CD14-positive monocyte (primary cell): ENCODE measurements at regions not wholly inside any gene's neighbourhood (a gene's known extent, or its start where the extent isn't known, plus 50 kb on each side); places are given as distances from the start of the nearest gene placed in this dataset.

Experiments used
- DNase-seq, 3 donors: peaks; one replicate each; pipeline ENCODE4 v3.0.0-alpha.2; 2011 to 2022
- H2AFZ ChIP-seq: 2 replicates; pipeline ENCODE4 v1.6.0; 2012; ENCODE audit warnings: mild to moderate bottlenecking, low read depth, low read length, inconsistent platforms; ENCODE audit not compliant: insufficient read depth, poor library complexity, severe bottlenecking
- H3K27ac ChIP-seq, 2 donors: 1 replicate in 1 of 2; 2 replicates in 1 of 2; pipeline ENCODE4 v1.5.1; 2012 to 2013; ENCODE audit warnings: low read length in 2 of 2, control low read depth in 1 of 2, inconsistent platforms in 1 of 2, low read depth in 1 of 2, mild to moderate bottlenecking in 1 of 2
- H3K27me3 ChIP-seq, 2 donors: one replicate each; pipeline versions ENCODE4 v1.6.0 to v1.6.1; 2011 to 2013; ENCODE audit warnings: low read length in 2 of 2; ENCODE audit not compliant: control insufficient read depth in 2 of 2, insufficient read depth in 2 of 2
- H3K36me3 ChIP-seq, 2 donors: replicated peaks in 1 of 2; 1 replicate in 1 of 2; 2 replicates in 1 of 2; pipeline versions ENCODE4 v1.5.1 to v1.6.1; 2012 to 2013; ENCODE audit warnings: low read length in 2 of 2, control low read depth in 1 of 2, inconsistent platforms in 1 of 2, mild to moderate bottlenecking in 1 of 2; ENCODE audit not compliant: insufficient read depth in 2 of 2, control insufficient read depth in 1 of 2
- H3K4me1 ChIP-seq, 2 donors: 1 replicate in 1 of 2; 2 replicates in 1 of 2; pipeline versions ENCODE4 v1.5.1 to v1.6.1; 2012 to 2013; ENCODE audit warnings: low read length in 2 of 2, control low read depth in 1 of 2, inconsistent platforms in 1 of 2, mild to moderate bottlenecking in 1 of 2, moderate library complexity in 1 of 2; ENCODE audit not compliant: insufficient read depth in 2 of 2, control insufficient read depth in 1 of 2
- H3K4me2 ChIP-seq: replicated peaks from 2 replicates; pipeline ENCODE3; 2012; ENCODE audit warnings: low read length, moderate library complexity, mild to moderate bottlenecking; ENCODE audit not compliant: poor library complexity, severe bottlenecking; ENCODE audit errors: extremely low read depth
- H3K4me3 ChIP-seq, 3 experiments: fragments of 200-600 bp in 1 of 3; sonication (generic) in 1 of 3; replicated peaks in 1 of 3; 1 replicate in 2 of 3; 2 replicates in 1 of 3; pipeline ENCODE4 v1.5.1; 2011 to 2013; ENCODE audit warnings: low read length in 3 of 3, mild to moderate bottlenecking in 3 of 3, control low read depth in 2 of 3, low read depth in 2 of 3, inconsistent platforms in 1 of 3, moderate library complexity in 1 of 3
- H3K79me2 ChIP-seq: 2 replicates; pipeline ENCODE4 v1.6.0; 2012; ENCODE audit warnings: mild to moderate bottlenecking, control low read depth, inconsistent platforms, low read length, moderate library complexity; ENCODE audit not compliant: insufficient read depth
- H3K9ac ChIP-seq: 2 replicates; pipeline ENCODE4 v1.6.0; 2017; ENCODE audit warnings: low read length, mild to moderate bottlenecking; ENCODE audit not compliant: insufficient read depth, poor library complexity, severe bottlenecking
- H3K9me3 ChIP-seq, 2 donors: replicated peaks in 1 of 2; 1 replicate in 1 of 2; 2 replicates in 1 of 2; pipeline versions ENCODE4 v1.5.1 to v1.6.1; 2012 to 2013; ENCODE audit warnings: low read length in 2 of 2, control low read depth in 1 of 2; ENCODE audit not compliant: control insufficient read depth in 1 of 2, insufficient read depth in 1 of 2
- H4K20me1 ChIP-seq: 2 replicates; pipeline ENCODE4 v1.6.0; 2012; ENCODE audit warnings: mild to moderate bottlenecking, low read length, control low read depth, moderate library complexity; ENCODE audit not compliant: insufficient read depth
- H3K27ac Mint-ChIP-seq, 7 donors: one replicate each; pipeline ENCODE4 v1.8.0; 2020; ENCODE audit warnings: mild to moderate bottlenecking in 7 of 7, mixed read lengths in 7 of 7, moderate library complexity in 6 of 7, inconsistent platforms in 2 of 7
- H3K27me3 Mint-ChIP-seq, 3 donors: one replicate each; pipeline ENCODE4 v1.8.0; 2021 to 2022; ENCODE audit warnings: low read depth in 3 of 3, mild to moderate bottlenecking in 3 of 3, mixed read lengths in 3 of 3, moderate library complexity in 3 of 3, inconsistent platforms in 1 of 3
- H3K36me3 Mint-ChIP-seq, 2 donors: one replicate each; pipeline ENCODE4 v1.8.0; 2020; ENCODE audit warnings: mixed read lengths in 2 of 2, inconsistent platforms in 1 of 2, mild to moderate bottlenecking in 1 of 2
- H3K4me1 Mint-ChIP-seq: one replicate; pipeline ENCODE4 v1.8.0; 2020; ENCODE audit warnings: mild to moderate bottlenecking, mixed read lengths
- H3K4me3 Mint-ChIP-seq, 2 donors: one replicate each; pipeline ENCODE4 v1.8.0; 2020; ENCODE audit warnings: mild to moderate bottlenecking in 2 of 2, mixed read lengths in 2 of 2, moderate library complexity in 1 of 2
- H3K9me3 Mint-ChIP-seq, 7 donors: one replicate each; pipeline ENCODE4 v1.8.0; 2020 to 2022; ENCODE audit warnings: mixed read lengths in 7 of 7, mild to moderate bottlenecking in 6 of 7, moderate library complexity in 6 of 7, inconsistent platforms in 2 of 7
- WGBS: methylation state at CpG from one replicate; pipeline ENCODE4 v1.1.5; 2013; ENCODE audit warnings: missing lambda C conversion rate; ENCODE audit not compliant: insufficient coverage; 5-methylcytosine and 5-hydroxymethylcytosine counted together
- intact Hi-C, 2 donors: fragments of 100-400 bp; cut with micrococcal nuclease; formaldehyde crosslinking; loops; one replicate each; pipeline versions ENCODE4 v1.15.0 to v1.15.1; 2023
- TF ChIP-seq, protein P1 (sequence below): fragments of 200-600 bp; IDR thresholded peaks from one replicate; pipeline ENCODE4 v1.8.0; 2022; ENCODE audit warnings: antibody characterized with exemption, mild to moderate bottlenecking

DNA sequence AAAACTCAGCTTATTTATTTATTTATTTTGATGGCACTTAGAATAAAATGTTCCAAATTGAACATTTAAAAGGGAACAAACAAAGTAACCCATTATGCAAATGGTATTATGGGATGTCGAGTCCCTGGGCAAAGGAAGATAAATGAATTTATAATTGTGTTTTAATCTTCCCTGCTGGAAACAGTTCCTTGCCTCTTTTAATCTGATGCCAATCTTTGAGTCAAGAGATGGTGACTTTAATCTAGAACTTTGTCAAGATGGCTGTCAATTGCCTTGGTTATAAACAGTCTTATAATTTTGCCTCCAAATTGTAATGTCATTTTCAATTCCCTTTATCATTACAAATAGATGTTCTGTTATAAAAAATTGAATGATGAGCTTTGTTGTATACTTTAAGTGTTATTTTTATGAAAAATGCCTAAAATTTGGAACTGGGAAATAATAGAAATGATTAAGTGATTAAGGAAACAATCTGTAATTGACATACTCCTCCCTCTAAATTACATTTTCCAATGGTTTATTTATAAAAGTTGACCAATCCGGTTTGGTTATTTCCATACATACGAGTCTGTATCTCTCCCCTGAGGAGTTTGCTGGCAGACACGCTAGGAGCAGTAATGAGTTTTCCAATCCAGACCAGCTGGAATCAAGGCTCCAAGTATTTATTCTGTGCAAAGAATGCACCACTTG lies 134.9 kb upstream of the FRMD6 start:
- Histone ChIP-seq H4K20me1 (no peaks in the 10 kb centered on the region), H3K27me3 (no peaks in the 10 kb centered on the region), H3K9me3 (no peaks in the 10 kb centered on the region), H3K4me3 (no peak overlapping the region), H3K27ac (no peak overlapping the region), H3K36me3 (no peaks in the 10 kb centered on the region), H2AFZ (no peak overlapping the region), H3K4me1 (no peaks in the 10 kb centered on the region), H3K9ac (no peak overlapping the region), H3K4me2 (no peak overlapping the region), H3K79me2 (no peaks in the 10 kb centered on the region)
- Mint-ChIP-seq H3K27ac (no peak overlapping the region), H3K4me3 (no peak overlapping the region), H3K4me1 (no peaks in the 10 kb centered on the region), H3K36me3 (no peaks in the 10 kb centered on the region), H3K9me3 (peaks cover 0 to 5% (median 3%) of the 10 kb centered on the region in 7 donors), H3K27me3 (peaks cover 0 to 2% (median 0%) of the 10 kb centered on the region in 3 donors)
- no peak for DNase-seq
- TF ChIP-seq, protein P1, sequence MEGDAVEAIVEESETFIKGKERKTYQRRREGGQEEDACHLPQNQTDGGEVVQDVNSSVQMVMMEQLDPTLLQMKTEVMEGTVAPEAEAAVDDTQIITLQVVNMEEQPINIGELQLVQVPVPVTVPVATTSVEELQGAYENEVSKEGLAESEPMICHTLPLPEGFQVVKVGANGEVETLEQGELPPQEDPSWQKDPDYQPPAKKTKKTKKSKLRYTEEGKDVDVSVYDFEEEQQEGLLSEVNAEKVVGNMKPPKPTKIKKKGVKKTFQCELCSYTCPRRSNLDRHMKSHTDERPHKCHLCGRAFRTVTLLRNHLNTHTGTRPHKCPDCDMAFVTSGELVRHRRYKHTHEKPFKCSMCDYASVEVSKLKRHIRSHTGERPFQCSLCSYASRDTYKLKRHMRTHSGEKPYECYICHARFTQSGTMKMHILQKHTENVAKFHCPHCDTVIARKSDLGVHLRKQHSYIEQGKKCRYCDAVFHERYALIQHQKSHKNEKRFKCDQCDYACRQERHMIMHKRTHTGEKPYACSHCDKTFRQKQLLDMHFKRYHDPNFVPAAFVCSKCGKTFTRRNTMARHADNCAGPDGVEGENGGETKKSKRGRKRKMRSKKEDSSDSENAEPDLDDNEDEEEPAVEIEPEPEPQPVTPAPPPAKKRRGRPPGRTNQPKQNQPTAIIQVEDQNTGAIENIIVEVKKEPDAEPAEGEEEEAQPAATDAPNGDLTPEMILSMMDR, result no peak
- intact Hi-C loops, result no loop called here
- WGBS, result 80% methylated on average over 1 of the region's 4 CpGs

DNA sequence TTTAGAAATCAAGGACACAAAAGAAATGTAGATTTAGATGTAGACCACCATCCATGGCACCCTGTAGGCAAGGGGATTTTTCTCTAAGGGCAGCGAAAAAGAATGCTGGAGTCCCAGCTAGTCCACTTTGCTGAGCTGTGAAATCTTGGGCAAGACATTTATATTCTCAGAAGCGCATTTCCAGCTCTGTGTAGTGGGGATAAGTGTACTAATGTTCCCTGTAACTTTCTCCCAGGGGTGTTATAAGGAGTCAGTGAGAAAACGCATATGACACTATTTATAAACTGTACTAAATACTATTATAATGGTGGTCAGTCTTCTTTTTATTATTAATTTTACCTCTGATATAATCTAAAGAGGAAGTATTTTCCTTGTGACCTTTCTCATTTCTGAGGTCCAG lies 133.4 kb upstream of the FRMD6 start:
- TF ChIP-seq, protein P1, result no peak
- WGBS, result 100% methylated on average over 1 of the region's 3 CpGs

More for the DNA sequence above, 133.4 kb upstream of the FRMD6 start:
- Histone ChIP-seq H3K4me1 (no peaks in the 10 kb centered on the region), H3K27me3 (no peaks in the 10 kb centered on the region), H3K27ac (no peak overlapping the region), H3K36me3 (no peaks in the 10 kb centered on the region), H4K20me1 (no peaks in the 10 kb centered on the region), H3K4me3 (no peak overlapping the region), H3K9ac (no peak overlapping the region), H3K4me2 (no peak overlapping the region), H3K79me2 (no peaks in the 10 kb centered on the region), H2AFZ (no peak overlapping the region), H3K9me3 (no peaks in the 10 kb centered on the region)
- Mint-ChIP-seq H3K9me3 (peaks cover 0 to 5% (median 4%) of the 10 kb centered on the region in 7 donors), H3K36me3 (no peaks in the 10 kb centered on the region), H3K4me3 (no peak overlapping the region), H3K27ac (no peak overlapping the region), H3K27me3 (peaks cover 0 to 2% (median 0%) of the 10 kb centered on the region in 3 donors), H3K4me1 (no peaks in the 10 kb centered on the region)
- intact Hi-C loops, result no loop called here
- DNase-seq, result no peak
